ENCODE measurements at regions not wholly inside any gene's neighbourhood (a gene's known extent, or its start where the extent isn't known, plus 50 kb on each side); places are given as distances from the start of the nearest gene placed in this dataset.
"Not testable (repeated sequence)": the region's sequence is repeated elsewhere in the genome, so short reads cannot be mapped to it uniquely, and the experiment has no call there.

DNA sequence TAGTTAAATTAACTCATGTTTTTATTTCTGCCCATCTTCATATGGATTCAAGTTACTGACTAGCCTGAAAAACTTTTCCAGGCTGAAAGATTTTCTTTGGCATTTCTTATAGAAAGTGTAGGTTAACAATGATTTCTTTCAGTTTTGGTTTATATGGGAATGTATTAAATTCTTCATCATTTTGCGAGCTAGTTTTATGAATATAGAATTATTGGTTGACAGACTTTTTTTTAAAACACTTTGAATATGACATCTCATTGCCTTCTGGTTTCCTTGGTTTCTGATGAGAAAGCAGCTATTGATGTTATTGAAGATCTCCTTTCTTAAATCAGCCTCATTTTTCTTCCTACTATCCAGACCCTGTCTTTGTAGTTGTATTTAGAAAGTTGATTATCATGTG, 211.0 kb upstream of the AKR1E2 start:
- Mint-ChIP-seq H3K27me3 (peaks cover 20% of the 10 kb centered on the region), H3K9me3 (peaks cover 13% of the 10 kb centered on the region), H3K36me3 (no peaks in the 10 kb centered on the region), H3K4me1 (no peaks in the 10 kb centered on the region), H3K4me3 (no peak overlapping the region), H3K27ac (no peak overlapping the region)
- ATAC-seq (ENCODE audit: low read depth) (no peak), DNase-seq (no peak)
- POLR2A ChIA-PET: no interaction called here

- Mint-ChIP-seq H3K27me3 (peaks cover 24% of the 10 kb centered on the region), H3K27ac (no peak overlapping the region), H3K4me1 (no peaks in the 10 kb centered on the region), H3K36me3 (no peaks in the 10 kb centered on the region), H3K9me3 (peaks cover 4% of the 10 kb centered on the region), H3K4me3 (no peak overlapping the region)
- no peak for DNase-seq
- ATAC-seq (ENCODE audit: low read depth): no peak
- POLR2A ChIA-PET: no interaction called here
Observed at GRCh38 chr10:4609251-4609650, 216.8 kb upstream of the AKR1E2 start.

DNA sequence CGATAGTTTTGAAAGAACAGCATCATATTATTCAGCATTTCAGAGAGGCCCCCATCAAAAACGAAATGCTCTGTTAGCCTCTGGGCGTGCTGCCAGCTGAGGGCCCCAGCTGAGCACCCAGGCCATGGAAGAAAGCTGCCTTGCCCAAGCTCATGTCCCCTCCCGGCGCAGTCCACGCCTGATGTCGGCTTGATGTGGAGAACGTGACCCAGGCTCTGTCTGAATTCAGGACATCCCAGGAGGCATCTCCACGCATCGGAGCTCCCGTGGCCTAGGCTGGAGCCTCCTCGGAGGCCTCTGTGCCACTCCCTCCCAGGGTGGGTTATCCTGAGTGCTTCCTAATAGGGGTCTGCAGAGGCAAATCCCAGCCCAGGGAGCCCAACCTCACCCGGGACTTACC, 218.3 kb upstream of the AKR1E2 start:
- Mint-ChIP-seq H3K36me3 (no peaks in the 10 kb centered on the region), H3K27ac (peak overlapping the region; percentile 24), H3K27me3 (peaks cover 23% of the 10 kb centered on the region), H3K9me3 (no peaks in the 10 kb centered on the region), H3K4me3 (no peak overlapping the region), H3K4me1 (no peaks in the 10 kb centered on the region)
- DNase-seq (no peak), ATAC-seq (ENCODE audit: low read depth) (no peak)
- POLR2A ChIA-PET: no interaction called here

DNA sequence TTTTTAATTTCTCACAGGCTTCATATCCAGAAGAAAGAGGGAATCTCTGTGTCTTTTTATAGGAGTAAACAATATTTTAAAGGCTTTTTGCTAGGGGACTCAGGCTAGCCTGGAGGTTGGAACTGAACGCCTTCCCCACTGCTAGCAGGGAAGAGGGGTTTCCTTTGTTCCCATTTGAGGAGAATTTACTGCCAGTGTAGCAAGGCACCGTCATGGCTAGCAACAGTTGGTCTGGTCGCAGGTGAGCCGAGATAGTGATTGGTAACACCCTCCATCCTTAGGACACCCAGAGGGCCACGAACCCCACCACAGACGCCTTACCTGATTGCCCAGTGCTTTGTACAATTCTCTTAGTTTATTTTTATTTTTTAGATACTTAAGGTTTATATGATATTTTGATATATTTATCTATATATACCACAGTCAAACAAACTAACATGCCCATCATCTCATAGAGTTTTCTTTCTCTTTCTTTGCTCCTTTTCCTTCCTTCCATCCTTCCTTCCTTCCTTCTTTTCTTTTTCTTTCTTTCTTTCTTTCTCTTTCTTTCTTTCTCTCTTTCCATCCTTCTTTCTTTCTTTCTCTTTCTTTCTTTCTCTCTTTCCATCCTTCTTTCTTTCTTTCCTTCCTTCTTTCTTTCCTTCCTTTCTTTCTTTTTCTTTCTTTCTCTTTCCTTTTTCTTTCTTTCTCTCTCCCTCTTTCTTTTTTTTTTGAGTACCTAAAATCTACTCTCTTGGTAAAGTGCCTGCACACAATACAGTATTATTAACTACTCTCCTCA, 219.0 kb upstream of the AKR1E2 start:
- peaks cover 22% of the 10 kb centered on the region for H3K27me3 Mint-ChIP-seq
- no peaks in the 10 kb centered on the region for H3K4me1 Mint-ChIP-seq
- H3K36me3 Mint-ChIP-seq: no peaks in the 10 kb centered on the region
- no peak for DNase-seq
- no peak for ATAC-seq (ENCODE audit: low read depth)
- H3K9me3 Mint-ChIP-seq: no peaks in the 10 kb centered on the region
- POLR2A ChIA-PET: no interaction called here
- H3K4me3 Mint-ChIP-seq: no peak overlapping the region
- H3K27ac Mint-ChIP-seq: peak overlapping the region; percentile 24

GRCh38 chr10:4602764-4603491, 223.1 kb upstream of the AKR1E2 start:
- H3K9me3 Mint-ChIP-seq: no peaks in the 10 kb centered on the region
- no peaks in the 10 kb centered on the region for H3K36me3 Mint-ChIP-seq
- DNase-seq (no peak), ATAC-seq (ENCODE audit: low read depth) (no peak)
- H3K27ac Mint-ChIP-seq: no peak overlapping the region
- H3K4me1 Mint-ChIP-seq: no peaks in the 10 kb centered on the region
- peaks cover 5% of the 10 kb centered on the region for H3K27me3 Mint-ChIP-seq
- H3K4me3 Mint-ChIP-seq: no peak overlapping the region
- POLR2A ChIA-PET: no interaction called here

GRCh38 chr10:4599471-4599870, 226.5 kb upstream of the AKR1E2 start:
- Mint-ChIP-seq H3K4me1 (no peaks in the 10 kb centered on the region), H3K9me3 (no peaks in the 10 kb centered on the region), H3K27ac (no peak overlapping the region), H3K27me3 (peaks cover 5% of the 10 kb centered on the region), H3K4me3 (no peak overlapping the region), H3K36me3 (no peaks in the 10 kb centered on the region)
- POLR2A ChIA-PET: no interaction called here
- no peak for ATAC-seq (ENCODE audit: low read depth)
- DNase-seq: no peak

DNA sequence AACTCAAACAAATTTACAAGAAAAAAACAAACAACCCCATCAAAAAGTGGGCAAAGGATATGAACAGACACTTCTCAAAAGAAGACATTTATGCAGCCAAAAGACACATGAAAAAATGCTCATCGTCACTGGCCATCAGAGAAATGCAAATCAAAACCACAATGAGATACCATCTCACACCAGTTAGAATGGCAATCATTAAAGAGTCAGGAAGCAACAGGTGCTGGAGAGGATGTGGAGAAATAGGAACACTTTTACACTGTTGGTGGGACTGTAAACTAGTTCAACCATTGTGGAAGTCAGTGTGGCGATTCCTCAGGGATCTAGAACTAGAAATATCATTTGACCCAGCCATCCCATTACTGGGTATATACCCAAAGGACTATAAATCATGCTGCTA, 228.1 kb upstream of the AKR1E2 start:
- ATAC-seq (ENCODE audit: low read depth); H3K9me3 Mint-ChIP-seq; H3K27ac Mint-ChIP-seq; POLR2A ChIA-PET; H3K27me3 Mint-ChIP-seq; H3K4me3 Mint-ChIP-seq; DNase-seq; H3K36me3 Mint-ChIP-seq; H3K4me1 Mint-ChIP-seq: not testable (repeated sequence)

GRCh38 chr10:4596951-4597350, 229.1 kb upstream of the AKR1E2 start:
- DNase-seq: no peak
- Mint-ChIP-seq H3K9me3 (no peaks in the 10 kb centered on the region), H3K4me1 (no peaks in the 10 kb centered on the region), H3K27ac (no peak overlapping the region), H3K27me3 (peaks cover 5% of the 10 kb centered on the region), H3K36me3 (no peaks in the 10 kb centered on the region), H3K4me3 (no peak overlapping the region)
- ATAC-seq (ENCODE audit: low read depth): no peak
- POLR2A ChIA-PET: no interaction called here

DNA sequence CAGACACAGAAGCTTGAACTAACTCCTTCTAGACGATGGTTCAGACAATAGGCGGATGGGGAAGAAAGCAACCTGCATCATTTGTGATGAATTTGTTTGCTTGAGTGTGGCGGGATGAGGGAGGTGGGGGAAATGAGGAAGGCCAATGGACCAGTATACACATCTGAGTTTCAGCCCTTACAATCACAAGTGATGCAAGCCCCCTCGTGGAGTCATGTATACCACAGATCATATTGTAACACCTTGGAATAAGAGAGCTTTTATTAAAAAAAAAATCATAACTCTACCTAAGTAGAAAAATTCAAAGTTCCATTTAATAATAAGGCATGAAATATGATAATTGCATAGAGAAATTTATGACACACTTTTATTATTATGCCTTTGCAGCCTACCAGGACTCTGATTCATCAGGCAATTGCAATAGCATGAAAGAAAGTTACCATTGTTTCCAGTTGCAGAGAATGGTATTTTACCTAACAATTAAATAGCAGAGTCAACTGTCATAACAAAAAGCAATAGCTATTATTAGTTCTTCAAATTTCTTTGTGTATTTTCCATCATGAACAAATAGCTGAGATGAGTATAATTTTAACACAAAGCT, 230.2 kb upstream of the AKR1E2 start:
- H3K36me3 Mint-ChIP-seq: no peaks in the 10 kb centered on the region
- no peaks in the 10 kb centered on the region for H3K4me1 Mint-ChIP-seq
- POLR2A ChIA-PET: no interaction called here

DNA sequence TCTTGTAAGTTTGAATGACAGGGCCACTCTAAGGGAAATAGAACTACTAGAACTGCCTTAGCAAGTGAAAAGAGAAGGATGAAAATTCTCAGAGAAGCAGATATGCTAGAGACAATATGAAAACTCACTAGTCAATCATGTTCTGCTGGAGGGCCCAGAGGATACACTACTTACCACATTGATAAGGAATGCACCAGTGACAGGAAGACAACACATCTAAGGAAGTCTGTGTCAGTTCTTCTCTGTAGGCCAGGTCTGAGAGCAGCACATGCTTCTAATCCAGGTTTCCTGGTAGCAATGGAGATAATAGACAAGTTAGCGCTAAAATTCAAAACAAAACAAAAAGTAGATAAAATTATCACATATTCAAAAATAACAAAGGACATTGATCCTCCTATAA, 235.2 kb upstream of the AKR1E2 start:
- no peak overlapping the region for H3K27ac Mint-ChIP-seq
- DNase-seq (no peak), ATAC-seq (ENCODE audit: low read depth) (no peak)
- H3K36me3 Mint-ChIP-seq: no peaks in the 10 kb centered on the region
- H3K4me3 Mint-ChIP-seq: no peak overlapping the region
- no peaks in the 10 kb centered on the region for H3K4me1 Mint-ChIP-seq
- POLR2A ChIA-PET: no interaction called here
- H3K9me3 Mint-ChIP-seq: no peaks in the 10 kb centered on the region
- H3K27me3 Mint-ChIP-seq: peaks cover 11% of the 10 kb centered on the region

More for the DNA sequence above, 230.2 kb upstream of the AKR1E2 start:
- DNase-seq (no peak), ATAC-seq (ENCODE audit: low read depth) (no peak)
- no peaks in the 10 kb centered on the region for H3K9me3 Mint-ChIP-seq
- no peak overlapping the region for H3K27ac Mint-ChIP-seq
- no peak overlapping the region for H3K4me3 Mint-ChIP-seq
- H3K27me3 Mint-ChIP-seq: peaks cover 5% of the 10 kb centered on the region

DNA sequence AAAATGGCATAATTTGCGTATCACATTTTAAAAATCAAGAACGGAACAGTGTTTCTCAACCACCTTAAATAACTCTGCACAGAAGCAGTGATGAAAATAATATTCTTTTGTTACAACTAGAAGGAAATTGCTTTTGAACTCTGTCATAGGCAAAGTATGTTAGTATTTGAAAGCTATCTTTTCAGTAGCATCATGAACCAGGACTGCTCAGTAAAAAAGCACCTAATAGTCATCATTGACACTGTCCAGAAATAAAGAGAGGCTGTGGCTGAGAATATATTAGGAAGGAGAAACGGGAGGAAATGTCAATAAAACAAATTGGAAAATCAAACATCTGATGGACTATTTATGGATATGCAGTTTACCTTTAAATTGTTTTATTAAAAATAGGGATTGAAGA, 237.2 kb upstream of the AKR1E2 start:
- ATAC-seq (ENCODE audit: low read depth) (no peak), DNase-seq (no peak)
- POLR2A ChIA-PET: no interaction called here
- Mint-ChIP-seq H3K36me3 (no peaks in the 10 kb centered on the region), H3K27ac (no peak overlapping the region), H3K4me3 (no peak overlapping the region), H3K4me1 (no peaks in the 10 kb centered on the region), H3K27me3 (peaks cover 15% of the 10 kb centered on the region), H3K9me3 (no peaks in the 10 kb centered on the region)

DNA sequence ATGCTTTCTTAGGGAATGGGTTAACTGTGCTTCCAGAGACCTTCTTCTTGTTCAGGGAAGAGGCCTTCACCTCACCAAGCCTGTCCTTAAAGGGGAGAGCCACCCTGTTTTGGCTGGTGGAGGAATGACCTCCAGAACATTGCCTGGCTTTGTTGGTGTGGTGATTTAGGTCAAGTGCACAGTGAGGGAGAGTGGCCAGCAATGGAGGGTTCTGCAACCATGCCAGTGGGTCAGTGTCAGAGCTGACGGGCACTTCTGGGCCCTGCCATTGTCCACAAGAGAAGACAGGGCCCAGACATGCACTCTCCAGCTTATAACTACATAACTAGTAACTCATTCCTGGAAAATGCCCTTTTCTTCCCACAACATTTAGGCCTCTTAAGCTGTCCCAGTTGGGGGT, 238.5 kb upstream of the AKR1E2 start:
- H3K27ac Mint-ChIP-seq: no peak overlapping the region
- peaks cover 24% of the 10 kb centered on the region for H3K27me3 Mint-ChIP-seq
- no peaks in the 10 kb centered on the region for H3K9me3 Mint-ChIP-seq
- no peak overlapping the region for H3K4me3 Mint-ChIP-seq
- H3K36me3 Mint-ChIP-seq: no peaks in the 10 kb centered on the region
- H3K4me1 Mint-ChIP-seq: no peaks in the 10 kb centered on the region
- POLR2A ChIA-PET: no interaction called here
- ATAC-seq (ENCODE audit: low read depth) (no peak), DNase-seq (no peak)

- no peak for ATAC-seq (ENCODE audit: low read depth)
- no peaks in the 10 kb centered on the region for H3K36me3 Mint-ChIP-seq
- no peak for DNase-seq
- POLR2A ChIA-PET: no interaction called here
- no peaks in the 10 kb centered on the region for H3K4me1 Mint-ChIP-seq
- peaks cover 24% of the 10 kb centered on the region for H3K27me3 Mint-ChIP-seq
- H3K4me3 Mint-ChIP-seq: no peak overlapping the region
- H3K9me3 Mint-ChIP-seq: no peaks in the 10 kb centered on the region
- H3K27ac Mint-ChIP-seq: no peak overlapping the region
Observed at GRCh38 chr10:4586776-4587175, 239.2 kb upstream of the AKR1E2 start.

- Mint-ChIP-seq H3K27me3 (peaks cover 26% of the 10 kb centered on the region), H3K9me3 (no peaks in the 10 kb centered on the region), H3K36me3 (no peaks in the 10 kb centered on the region), H3K4me3 (no peak overlapping the region), H3K4me1 (no peaks in the 10 kb centered on the region), H3K27ac (no peak overlapping the region)
- POLR2A ChIA-PET: no interaction called here
- DNase-seq (no peak), ATAC-seq (ENCODE audit: low read depth) (no peak)
Observed at GRCh38 chr10:4581929-4582328, 244.1 kb upstream of the AKR1E2 start.
